GM20431 (cell line): ENCODE measurements at regions not wholly inside any gene's neighbourhood (a gene's known extent, or its start where the extent isn't known, plus 50 kb on each side); places are given as distances from the start of the nearest gene placed in this dataset.

ENCODE experiments used
- in situ Hi-C: fragments of 300-500 bp; cut with MseI, MboI; formaldehyde crosslinking; loops from one replicate; pipeline ENCODE4 v1.15.0; 2020; ENCODE audit warnings: low sequenced_read_pairs; ENCODE audit not compliant: unreplicated experiment

DNA sequence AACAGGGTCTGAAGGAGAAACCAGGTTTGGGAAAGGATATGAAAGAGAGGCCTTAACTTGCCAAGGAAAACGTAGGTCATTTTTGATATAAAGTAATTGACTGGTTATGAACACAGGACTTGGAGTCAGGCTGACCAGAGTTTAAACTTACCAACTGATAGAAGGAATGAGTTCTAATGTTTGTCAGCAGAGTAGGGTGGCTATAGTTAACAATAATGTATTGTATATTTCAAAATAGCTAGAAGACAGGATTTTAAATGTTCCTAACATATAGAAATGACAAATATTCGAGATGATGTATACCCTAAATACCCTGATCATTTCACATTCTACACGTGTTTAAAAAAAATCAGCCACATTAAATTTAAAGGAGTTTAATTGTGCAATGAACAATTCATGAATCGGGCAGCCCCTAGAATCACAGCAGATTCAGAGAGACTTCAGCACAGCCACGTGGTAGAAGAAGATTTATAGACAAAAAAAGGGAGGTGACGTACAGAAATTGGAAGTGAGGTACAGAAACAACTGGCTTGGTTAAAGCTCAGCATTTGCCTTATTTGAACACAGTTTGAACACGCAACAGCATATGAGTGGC lies 52.5 kb upstream of the PLEKHG7 start:
- in situ Hi-C loops = no loop called here

DNA sequence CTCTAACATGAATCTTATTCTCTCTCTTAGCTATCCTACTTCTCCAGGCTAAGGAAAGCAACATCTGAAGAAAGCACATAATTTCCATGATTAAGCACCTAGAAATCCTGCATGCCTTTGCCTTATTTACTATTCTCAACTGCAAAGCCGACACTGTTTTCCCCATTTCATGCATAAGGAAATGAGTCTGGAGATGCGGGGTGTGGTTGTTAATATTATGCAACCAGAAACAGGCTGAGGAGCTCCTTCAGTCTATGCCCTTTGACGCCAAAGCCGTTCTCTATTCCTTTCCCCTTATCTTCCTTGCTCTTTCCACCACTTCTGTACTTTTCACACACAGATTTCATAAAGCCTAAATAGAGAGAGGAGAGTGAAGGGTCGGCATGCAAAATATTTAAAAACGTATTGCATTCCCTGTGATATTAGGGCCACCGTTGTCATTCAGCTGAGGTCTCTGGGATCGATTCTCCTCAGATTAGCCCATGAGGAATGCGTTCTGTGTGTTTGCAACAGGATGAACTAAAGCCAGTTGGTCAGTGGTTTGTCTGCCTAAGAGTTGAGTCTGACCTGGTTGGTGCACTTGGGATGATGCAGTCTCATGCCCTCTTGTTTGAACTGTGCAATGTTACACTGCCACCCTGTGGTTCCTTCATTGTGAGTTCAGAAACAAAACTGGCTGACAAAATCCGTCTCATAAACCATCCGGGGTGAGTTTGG lies 53.1 kb upstream of the PLEKHG7 start:
- in situ Hi-C loops = loop anchor here (25.0 kb wide), 1 partner anchor 1262 kb away; no protein-coding TSS in a partner anchor

GRCh38 chr12:92648242-92649031 lies 54.4 kb upstream of the PLEKHG7 start:
- in situ Hi-C loops = loop anchor here (25.0 kb wide), 1 partner anchor 1261 kb away; no protein-coding TSS in a partner anchor

GRCh38 chr12:92641291-92641690 lies 61.5 kb upstream of the PLEKHG7 start:
- in situ Hi-C loops = loop anchor here (25.0 kb wide), 1 partner anchor 1254 kb away; no protein-coding TSS in a partner anchor

- in situ Hi-C loops = loop anchor here (25.0 kb wide), 1 partner anchor 1253 kb away; no protein-coding TSS in a partner anchor
These were observed 62.1 kb upstream of the PLEKHG7 start for GRCh38 chr12:92640691-92641090.

DNA sequence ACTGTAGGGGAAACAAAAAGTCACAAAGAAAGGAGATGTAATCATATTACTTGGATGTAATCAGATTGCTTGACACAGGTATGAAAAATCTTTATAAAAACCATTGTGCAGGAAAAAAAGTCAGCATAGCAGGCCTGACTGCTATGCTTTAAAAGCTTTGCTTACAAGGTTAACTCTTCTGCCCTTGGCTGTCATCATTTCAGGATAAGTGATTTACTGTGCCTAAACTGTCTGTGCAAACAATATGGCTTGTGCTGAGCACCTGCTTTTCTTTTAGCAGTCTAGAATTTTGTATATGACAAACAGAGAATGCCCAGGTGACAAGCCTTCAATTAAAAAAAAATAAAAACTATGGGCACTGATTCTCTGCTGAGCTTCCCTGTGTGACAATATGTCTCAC lies 63.8 kb upstream of the PLEKHG7 start:
- in situ Hi-C loops = loop anchor here (25.0 kb wide), 1 partner anchor 1252 kb away; no protein-coding TSS in a partner anchor

- in situ Hi-C loops = loop anchor here (25.0 kb wide), 1 partner anchor 1247 kb away; no protein-coding TSS in a partner anchor
These were observed 68.1 kb upstream of the PLEKHG7 start for GRCh38 chr12:92634730-92635129.

DNA sequence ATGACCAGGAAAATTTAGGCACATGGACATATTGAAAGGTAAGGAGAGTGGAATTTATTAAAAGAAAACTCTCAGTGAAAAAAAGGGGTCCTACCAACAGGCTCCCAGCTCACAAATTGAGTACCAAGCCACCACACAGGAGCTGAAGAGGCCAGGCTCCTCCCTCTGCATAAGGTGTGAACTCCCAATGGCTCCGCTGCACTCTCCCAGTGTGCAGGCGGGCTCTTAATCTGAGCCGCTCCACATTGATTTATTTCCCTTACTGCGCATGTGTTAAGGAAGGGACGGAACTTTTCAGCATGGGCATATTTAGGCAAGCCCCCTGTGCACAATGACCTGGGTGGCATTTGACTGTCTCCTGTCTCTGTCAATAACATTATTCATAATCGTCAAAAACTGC lies 68.6 kb upstream of the PLEKHG7 start:
- in situ Hi-C loops = loop anchor here (25.0 kb wide), 1 partner anchor 1247 kb away; no protein-coding TSS in a partner anchor

DNA sequence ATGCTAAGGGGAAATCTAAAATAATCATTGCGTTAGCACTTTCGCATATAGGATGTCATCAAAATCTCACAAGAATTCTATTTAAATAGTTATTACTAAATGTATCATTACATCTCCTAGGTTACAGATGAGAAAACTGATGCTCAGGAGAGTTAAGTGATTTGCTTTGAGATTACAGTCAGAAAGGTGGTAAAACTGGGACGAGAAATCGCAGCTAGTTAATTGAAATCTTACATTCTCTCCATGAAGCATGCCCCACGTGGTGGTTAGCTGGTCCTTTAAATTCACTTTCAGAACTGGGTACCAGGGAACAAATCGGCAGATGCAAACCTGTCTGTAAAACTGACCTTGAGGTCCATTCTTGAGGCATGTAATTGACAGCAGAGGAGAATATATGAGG lies 71.8 kb upstream of the PLEKHG7 start:
- in situ Hi-C loops = loop anchor here (25.0 kb wide), 1 partner anchor 1244 kb away; no protein-coding TSS in a partner anchor

DNA sequence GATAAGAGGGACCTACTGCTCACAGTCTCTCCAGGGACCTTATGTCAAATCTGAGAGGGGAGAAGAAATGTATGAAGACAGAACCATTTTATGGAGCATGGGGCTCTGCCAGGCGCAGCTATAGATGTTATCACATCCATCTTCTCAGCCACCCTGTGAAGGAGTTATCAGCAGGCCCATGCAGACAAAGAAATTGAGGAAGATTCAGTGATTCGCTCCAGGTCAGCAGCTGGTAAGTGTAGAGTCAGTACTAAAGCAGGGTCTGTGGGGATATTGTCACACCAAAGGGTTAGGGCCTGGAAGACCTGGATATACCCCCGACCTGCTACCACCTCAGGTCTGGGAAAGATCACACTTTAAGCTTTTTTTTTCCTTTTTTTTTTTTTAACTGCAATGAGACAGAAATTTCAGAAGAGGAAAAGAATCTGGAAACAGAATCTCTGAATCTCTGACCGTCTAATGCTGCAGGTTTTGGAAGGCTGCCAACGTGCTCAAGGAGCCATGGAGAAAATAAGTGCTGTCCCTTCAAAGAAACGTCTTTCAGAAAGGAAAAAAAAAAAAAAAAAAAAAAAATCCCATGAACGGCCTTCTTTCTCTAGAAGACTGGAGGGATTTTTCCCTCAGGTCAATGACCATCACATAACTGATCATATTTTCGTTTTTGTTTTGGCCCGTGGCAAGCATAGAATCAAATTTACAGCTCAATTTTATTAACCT lies 73.3 kb upstream of the PLEKHG7 start:
- in situ Hi-C loops = loop anchor here (25.0 kb wide), 1 partner anchor 1242 kb away; no protein-coding TSS in a partner anchor

- in situ Hi-C loops = loop anchor here (25.0 kb wide), 1 partner anchor 1241 kb away; no protein-coding TSS in a partner anchor
These were observed 74.3 kb upstream of the PLEKHG7 start for GRCh38 chr12:92628476-92628875.

DNA sequence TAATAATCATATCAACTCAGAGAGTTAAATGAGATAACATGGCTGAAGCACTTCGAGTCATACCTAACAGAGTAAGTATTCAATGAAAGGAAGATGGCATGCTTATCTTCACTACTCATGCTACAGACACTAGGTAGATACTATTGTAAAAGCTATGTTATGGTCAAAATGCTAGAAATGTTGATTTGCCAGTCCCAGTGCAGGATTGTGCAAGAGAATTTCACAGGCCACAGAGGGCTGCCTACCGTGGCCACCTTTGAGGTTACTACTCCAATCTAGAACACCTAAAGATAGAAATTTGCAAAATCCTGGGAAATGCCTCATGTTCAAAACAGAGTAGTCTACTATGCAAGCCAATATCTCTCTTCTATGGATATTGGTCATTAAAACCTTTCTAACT lies 75.3 kb upstream of the PLEKHG7 start:
- in situ Hi-C loops = loop anchor here (25.0 kb wide), 1 partner anchor 1240 kb away; no protein-coding TSS in a partner anchor

DNA sequence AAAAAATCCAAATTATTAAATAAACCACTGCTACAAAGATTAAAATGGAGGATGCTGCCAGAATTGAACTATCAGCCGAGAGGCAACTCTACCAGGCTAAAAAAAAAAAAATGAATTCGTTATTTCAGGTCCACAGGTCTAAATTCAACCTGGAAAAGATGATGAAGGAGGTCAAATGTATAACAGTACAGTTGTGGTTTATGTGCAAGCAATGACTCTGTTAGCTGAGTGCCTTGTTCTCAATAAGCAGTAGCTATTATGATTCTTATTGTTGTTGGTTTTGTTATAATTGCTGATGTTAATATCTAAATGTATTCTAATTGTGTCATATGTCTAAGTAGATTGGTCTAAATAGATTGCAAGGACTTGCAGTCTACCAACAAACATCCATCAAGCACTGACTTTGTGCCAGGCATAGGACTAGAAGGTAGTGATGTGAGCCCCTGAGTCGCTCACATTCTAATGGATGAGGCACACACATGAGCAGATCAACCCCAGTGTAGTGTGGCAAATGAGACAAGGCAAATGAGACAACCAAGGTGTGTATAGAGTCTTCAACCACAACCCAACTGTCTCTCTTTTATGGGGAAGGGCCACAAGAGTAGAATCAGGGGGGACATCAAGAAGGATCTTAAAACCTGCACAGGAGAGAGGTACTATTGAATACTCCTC lies 77.0 kb upstream of the PLEKHG7 start:
- in situ Hi-C loops = loop anchor here (25.0 kb wide), 1 partner anchor 1238 kb away; no protein-coding TSS in a partner anchor

DNA sequence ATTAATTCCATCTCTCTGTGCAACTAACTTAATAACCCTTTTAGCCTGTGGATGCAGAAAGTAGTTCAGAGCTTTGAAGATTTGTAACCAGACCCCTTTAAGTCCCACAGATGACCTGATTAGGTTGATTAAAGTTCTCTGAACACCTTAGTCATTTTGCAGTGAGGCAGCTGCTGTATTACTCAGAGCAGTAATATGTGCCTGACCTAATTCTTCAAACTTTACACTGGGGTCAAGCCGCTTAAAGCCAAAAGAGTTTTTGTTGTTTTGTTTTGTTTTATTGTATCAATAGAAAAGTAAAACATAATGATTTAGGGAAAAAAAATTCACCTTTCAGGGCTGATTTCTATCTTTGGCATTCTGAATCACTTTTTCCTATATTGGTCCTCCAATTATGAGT lies 78.6 kb upstream of the PLEKHG7 start:
- in situ Hi-C loops = no loop called here

DNA sequence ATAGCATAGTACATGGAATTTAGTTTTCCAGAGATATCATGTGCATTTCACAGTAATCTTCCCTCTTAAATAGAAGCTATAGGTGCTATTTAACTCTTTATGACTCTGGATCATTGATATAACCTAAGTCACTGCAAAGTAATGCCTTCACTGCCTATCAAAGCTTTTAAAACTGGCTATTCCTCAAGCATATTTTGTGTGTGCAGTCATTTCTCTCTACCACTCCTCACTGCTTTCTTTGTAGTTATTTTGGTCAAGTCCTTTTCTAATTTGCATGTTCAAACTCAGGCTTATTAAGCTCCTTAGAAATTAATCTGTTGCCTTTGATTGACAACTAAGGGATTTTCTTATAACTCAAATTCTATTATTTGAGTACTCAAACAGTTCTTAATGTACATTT lies 79.4 kb upstream of the PLEKHG7 start:
- in situ Hi-C loops = no loop called here

GRCh38 chr12:92621833-92622232 lies 81.0 kb upstream of the PLEKHG7 start:
- in situ Hi-C loops = no loop called here

- in situ Hi-C loops = no loop called here
These were observed 81.5 kb upstream of the PLEKHG7 start for GRCh38 chr12:92621312-92621711.

GRCh38 chr12:92619730-92620684 lies 82.8 kb upstream of the PLEKHG7 start:
- in situ Hi-C loops = no loop called here
